PFSK-1 (cell line): ENCODE measurements at regions not wholly inside any gene's neighbourhood (a gene's known extent, or its start where the extent isn't known, plus 50 kb on each side); places are given as distances from the start of the nearest gene placed in this dataset.

ENCODE experiments used
- FOXP2 ChIP-seq: optimal IDR thresholded peaks from 2 replicates; pipeline ENCODE3; 2011; ENCODE audit warnings: borderline replicate concordance, control low read depth, inconsistent platforms; ENCODE audit not compliant: insufficient read depth; ENCODE audit errors: extremely low read length, extremely low read depth
- POLR2AphosphoS5 ChIP-seq: IDR thresholded peaks from 2 replicates; pipeline ENCODE4 v1.6.1; 2012; ENCODE audit warnings: low read depth, mild to moderate bottlenecking, control low read depth, low read length, moderate library complexity
- SIN3A ChIP-seq: IDR thresholded peaks from 2 replicates; pipeline ENCODE4 v1.6.1; 2012; ENCODE audit warnings: mild to moderate bottlenecking, low read length, moderate library complexity, borderline replicate concordance; ENCODE audit not compliant: insufficient read depth
- TAF1 ChIP-seq: IDR thresholded peaks from 2 replicates; pipeline ENCODE4 v1.6.1; 2012; ENCODE audit warnings: low read length, control low read depth, borderline replicate concordance; ENCODE audit not compliant: insufficient read depth
- TF ChIP-seq, protein P1 (sequence below), 2 experiments: IDR thresholded peaks; 2 replicates each; pipeline versions ENCODE4 v1.6.1 to v1.8.0; 2011 to 2012; ENCODE audit warnings: low read depth in 2 of 2, low read length in 2 of 2, control low read depth in 1 of 2, inconsistent platforms in 1 of 2, mild to moderate bottlenecking in 1 of 2, moderate library complexity in 1 of 2; ENCODE audit not compliant: insufficient read depth in 1 of 2

DNA sequence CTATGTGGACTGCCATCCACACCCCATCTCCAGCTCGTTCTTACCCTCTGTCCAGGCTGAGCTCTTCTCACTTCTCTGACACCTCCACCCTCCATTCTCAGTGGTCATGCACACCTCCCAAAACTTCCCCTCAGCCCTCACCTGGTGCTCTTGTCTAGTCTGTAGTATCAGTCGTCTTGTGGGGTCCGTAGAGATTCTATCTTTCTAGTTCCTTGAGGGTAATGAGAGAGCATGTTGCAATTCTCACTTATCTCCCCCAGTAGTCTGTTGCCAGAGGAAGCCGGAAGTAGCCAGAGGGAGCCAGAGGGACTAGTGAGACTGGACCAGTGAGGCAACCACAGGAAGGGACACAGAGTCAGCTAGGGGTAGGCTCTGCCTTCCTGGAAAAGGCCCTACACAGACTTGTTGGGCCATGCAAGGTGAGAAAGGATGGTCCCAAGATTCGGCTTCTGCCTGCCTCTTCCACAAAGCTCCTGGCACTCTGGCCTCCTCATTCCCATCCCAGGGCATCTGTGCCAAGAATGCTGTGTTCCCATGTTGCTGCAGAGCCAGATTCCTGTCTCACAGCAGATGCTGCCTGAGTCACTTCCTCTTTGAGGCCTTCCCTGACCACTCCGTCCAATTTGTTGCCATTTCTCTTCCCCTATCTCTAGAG is 50.6 kb upstream of the DUSP5 start:
- TF ChIP-seq, protein P1, sequence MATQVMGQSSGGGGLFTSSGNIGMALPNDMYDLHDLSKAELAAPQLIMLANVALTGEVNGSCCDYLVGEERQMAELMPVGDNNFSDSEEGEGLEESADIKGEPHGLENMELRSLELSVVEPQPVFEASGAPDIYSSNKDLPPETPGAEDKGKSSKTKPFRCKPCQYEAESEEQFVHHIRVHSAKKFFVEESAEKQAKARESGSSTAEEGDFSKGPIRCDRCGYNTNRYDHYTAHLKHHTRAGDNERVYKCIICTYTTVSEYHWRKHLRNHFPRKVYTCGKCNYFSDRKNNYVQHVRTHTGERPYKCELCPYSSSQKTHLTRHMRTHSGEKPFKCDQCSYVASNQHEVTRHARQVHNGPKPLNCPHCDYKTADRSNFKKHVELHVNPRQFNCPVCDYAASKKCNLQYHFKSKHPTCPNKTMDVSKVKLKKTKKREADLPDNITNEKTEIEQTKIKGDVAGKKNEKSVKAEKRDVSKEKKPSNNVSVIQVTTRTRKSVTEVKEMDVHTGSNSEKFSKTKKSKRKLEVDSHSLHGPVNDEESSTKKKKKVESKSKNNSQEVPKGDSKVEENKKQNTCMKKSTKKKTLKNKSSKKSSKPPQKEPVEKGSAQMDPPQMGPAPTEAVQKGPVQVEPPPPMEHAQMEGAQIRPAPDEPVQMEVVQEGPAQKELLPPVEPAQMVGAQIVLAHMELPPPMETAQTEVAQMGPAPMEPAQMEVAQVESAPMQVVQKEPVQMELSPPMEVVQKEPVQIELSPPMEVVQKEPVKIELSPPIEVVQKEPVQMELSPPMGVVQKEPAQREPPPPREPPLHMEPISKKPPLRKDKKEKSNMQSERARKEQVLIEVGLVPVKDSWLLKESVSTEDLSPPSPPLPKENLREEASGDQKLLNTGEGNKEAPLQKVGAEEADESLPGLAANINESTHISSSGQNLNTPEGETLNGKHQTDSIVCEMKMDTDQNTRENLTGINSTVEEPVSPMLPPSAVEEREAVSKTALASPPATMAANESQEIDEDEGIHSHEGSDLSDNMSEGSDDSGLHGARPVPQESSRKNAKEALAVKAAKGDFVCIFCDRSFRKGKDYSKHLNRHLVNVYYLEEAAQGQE (IDR thresholded peaks at IDR 0.05; ENCODE audit: insufficient read depth in 1 of 2, low read depth in 2 of 2, low read length in 2 of 2): no peak
- TF ChIP-seq FOXP2 (no peak), TAF1 (no peak), POLR2AphosphoS5 (no peak), SIN3A (no peak)

- TF ChIP-seq, protein P1 (IDR thresholded peaks at IDR 0.05; ENCODE audit: insufficient read depth in 1 of 2, low read depth in 2 of 2, low read length in 2 of 2): no peak
- TF ChIP-seq TAF1: no peak
- TF ChIP-seq SIN3A: no peak
- TF ChIP-seq POLR2AphosphoS5: no peak
These were observed 49.8 kb upstream of the DUSP5 start for GRCh38 chr10:110447886-110448285.
